IPS-15b (cell line): ENCODE measurements at regions not wholly inside any gene's neighbourhood (a gene's known extent, or its start where the extent isn't known, plus 50 kb on each side); places are given as distances from the start of the nearest gene placed in this dataset.

Experiments
- H3K27me3 ChIP-seq: one replicate; pipeline ENCODE4 v1.6.1; 2013; ENCODE audit warnings: low read length; ENCODE audit not compliant: control insufficient read depth, insufficient read depth
- H3K36me3 ChIP-seq: one replicate; pipeline ENCODE4 v1.6.1; 2013; ENCODE audit warnings: low read length; ENCODE audit not compliant: control insufficient read depth, insufficient read depth
- H3K4me1 ChIP-seq: one replicate; pipeline ENCODE4 v1.6.1; 2013; ENCODE audit warnings: mild to moderate bottlenecking, low read length; ENCODE audit not compliant: control insufficient read depth, insufficient read depth
- H3K4me3 ChIP-seq: one replicate; pipeline ENCODE4 v1.5.1; 2013; ENCODE audit warnings: low read depth, low read length
- H3K9ac ChIP-seq: one replicate; pipeline ENCODE4 v1.6.1; 2013; ENCODE audit warnings: low read depth, mild to moderate bottlenecking, low read length
- H3K9me3 ChIP-seq: one replicate; pipeline ENCODE4 v1.6.1; 2013; ENCODE audit warnings: mild to moderate bottlenecking, low read length; ENCODE audit not compliant: control insufficient read depth, insufficient read depth

GRCh38 chr3:25377042-25377441, 51.0 kb upstream of the RARB start:
- Histone ChIP-seq H3K4me3 (no peak overlapping the region), H3K9me3 (no peaks in the 10 kb centered on the region), H3K36me3 (no peaks in the 10 kb centered on the region), H3K9ac (no peak overlapping the region), H3K4me1 (no peaks in the 10 kb centered on the region), H3K27me3 (no peaks in the 10 kb centered on the region)
